ENCODE measurements at regions not wholly inside any gene's neighbourhood (a gene's known extent, or its start where the extent isn't known, plus 50 kb on each side); places are given as distances from the start of the nearest gene placed in this dataset.

- no peak for TF ChIP-seq CTCF (conservative IDR thresholded peaks at IDR 0.05 in 1 of 2, IDR thresholded peaks at IDR 0.05 in 1 of 2; ENCODE audit: low read depth in 1 of 2, low read length in 2 of 2)
- no peak for TF ChIP-seq EZH2 (IDR thresholded peaks at IDR 0.05; ENCODE audit: low read length, missing control alignments)
Measured at GRCh38 chr9:16157651-16158050, 604.8 kb downstream of the CCDC171 start.

Data from fibroblast of lung (primary cell).